GM21381 (cell line): ENCODE measurements at regions not wholly inside any gene's neighbourhood (a gene's known extent, or its start where the extent isn't known, plus 50 kb on each side); places are given as distances from the start of the nearest gene placed in this dataset.
"Not testable (repeated sequence)": the region's sequence is repeated elsewhere in the genome, so short reads cannot be mapped to it uniquely, and the experiment has no call there.

ENCODE experiments used
- ATAC-seq: cut with Tn5 transposase; IDR thresholded peaks from one replicate; pipeline ENCODE4 v1.9.1; 2021; ENCODE audit warnings: mild to moderate bottlenecking, moderate library complexity; ENCODE audit not compliant: unreplicated experiment

- no peak for ATAC-seq
These were observed 179.7 kb downstream of the ANKRD7 start for GRCh38 chr7:118404211-118404610.

DNA sequence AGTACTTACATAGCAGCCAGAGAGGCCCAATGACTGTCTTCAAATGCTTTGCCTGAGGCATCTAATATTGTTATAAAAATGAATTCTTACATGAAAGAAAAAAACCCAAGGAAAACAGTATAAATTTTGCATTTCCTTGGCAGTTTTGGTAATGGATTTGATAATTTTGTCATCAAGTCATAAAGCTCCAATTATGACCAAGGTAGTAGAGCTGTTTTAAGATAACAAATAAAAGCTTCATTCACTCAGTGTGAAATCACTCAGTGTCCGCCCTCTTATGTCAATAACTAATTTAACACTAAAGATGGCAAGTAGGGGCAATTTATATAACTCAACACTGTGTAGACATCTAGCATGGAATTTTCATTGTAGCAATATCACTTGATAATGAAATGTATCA lies 193.9 kb downstream of the ANKRD7 start:
- no peak for ATAC-seq

DNA sequence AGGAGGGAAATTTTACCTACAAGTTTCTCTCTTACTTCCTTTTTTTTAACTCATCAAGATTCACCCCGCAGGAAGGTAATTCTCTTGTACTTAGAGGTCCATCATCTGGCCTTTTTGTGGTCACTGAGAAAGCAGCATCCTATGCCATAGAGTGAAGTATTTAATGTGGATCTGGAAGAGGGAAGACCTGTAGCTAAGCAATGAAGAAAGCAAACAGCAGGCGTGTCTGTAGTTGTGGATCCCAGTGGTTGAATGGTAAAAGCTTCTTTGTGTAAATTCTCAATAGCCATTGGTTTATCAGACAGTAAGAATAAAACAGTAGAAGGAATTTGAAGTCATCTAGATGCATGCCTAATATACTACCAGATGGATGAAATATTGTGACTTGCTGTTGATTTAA lies 196.4 kb downstream of the ANKRD7 start:
- no peak for ATAC-seq

DNA sequence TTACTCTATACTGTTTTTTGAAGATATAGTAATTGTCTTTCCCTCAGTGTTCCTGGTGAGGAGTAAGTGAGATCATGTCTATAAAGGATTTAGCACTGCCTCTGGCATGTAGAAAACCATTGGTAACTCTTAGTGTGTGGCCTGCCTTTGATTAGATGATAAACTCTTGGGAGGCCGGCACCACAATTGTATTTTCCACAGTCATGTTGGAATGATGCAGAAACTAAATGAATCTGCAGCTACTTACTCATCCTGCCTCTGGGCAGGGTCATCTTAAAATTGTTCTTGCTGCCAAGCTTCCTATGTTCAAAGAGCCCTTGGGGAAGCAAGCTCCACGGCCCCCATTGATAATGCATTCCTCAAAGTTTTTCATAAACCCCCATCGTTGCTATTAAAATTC lies 204.6 kb downstream of the ANKRD7 start:
- no peak for ATAC-seq

DNA sequence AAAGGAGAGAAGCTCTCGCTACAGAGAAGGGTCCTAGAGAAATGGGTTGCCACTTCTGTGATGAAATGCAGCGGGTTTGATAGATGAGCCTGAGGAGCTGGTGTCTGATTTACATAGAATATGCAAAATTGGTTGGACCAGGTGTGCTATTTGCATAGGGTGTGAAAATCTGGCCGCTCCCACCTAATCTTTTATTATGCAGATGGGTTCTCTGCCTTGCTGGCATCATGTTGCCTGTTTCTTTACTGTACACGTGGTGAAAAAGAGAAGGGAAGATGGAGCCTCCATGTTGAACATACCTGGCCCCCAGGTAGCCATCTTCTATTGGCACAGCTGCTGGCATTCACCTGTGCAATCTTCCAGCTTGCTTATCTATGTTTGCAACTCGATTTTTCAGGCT lies 212.2 kb downstream of the ANKRD7 start:
- no peak for ATAC-seq

GRCh38 chr7:118449030-118449429 lies 224.5 kb downstream of the ANKRD7 start:
- ATAC-seq: not testable (repeated sequence)

DNA sequence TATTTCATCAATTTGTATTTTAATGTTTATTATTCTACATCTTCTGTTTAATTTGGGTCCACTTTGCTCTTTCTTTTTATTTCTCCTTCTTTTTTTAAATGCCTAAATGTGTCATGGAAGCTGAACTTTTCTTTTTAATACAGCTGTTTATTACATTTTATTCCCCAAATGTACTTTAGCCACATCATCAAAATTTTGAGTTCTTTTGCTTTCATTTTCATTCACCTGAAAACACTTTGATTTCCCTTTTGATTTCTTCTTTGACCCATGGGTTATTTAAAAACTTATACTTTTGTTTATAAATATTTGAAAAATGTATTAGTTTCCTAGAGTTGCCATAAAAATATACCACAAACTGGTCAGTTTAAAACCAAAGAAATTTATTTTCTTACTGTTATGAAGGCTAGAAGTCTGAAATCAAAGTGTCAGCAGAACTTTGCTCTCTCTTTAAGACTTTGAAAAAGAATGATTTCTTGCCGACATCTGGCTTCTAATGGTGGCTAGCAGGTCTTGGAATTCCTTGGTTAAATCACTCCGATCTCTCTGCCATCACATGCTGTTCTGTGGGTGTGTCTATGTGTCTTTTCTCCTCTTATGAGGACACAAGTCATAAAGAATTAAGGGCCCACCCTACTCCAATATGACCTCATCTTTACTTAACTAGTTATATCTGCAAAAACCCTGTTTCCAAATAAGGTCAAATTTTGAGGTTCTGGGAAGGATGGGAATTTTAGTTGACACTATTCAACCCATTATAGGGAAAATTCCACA lies 225.5 kb downstream of the ANKRD7 start:
- ATAC-seq: no peak

DNA sequence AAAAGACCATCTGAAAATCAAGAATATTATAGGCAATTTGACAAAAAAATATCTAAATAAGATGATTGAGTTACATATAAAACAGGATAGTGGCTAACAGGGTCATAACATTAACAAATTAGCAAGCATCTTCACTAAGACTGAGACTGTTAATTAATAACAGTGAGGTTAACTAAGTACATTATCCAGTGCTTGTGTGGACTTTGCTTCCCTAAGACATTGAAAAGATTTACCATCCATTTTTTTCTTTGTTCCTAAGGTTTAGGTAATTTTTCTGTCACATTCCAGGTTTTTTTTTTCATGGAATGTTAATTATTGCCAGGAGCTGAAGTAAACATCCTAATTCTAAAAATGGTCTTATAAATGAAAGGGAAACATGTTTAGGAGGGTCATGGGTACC lies 227.6 kb downstream of the ANKRD7 start:
- no peak for ATAC-seq

DNA sequence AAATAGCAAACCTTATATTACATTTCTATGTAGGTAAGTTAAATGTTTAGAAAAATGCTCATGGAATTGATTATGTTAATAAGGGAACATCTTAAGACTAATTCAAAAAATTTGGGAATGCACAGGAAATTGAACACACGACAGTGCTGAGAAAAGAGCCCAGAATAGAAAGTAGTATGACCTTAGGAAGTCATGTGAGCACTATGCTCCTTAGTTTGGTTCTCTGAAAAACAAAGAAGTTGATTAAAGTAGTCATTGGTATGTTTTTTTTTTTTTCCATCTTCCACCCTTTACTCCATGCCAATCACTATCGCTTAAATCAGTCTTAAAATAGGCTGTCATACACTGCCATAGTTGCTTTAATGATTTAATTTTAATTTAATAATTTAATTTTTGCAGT lies 242.9 kb downstream of the ANKRD7 start:
- no peak for ATAC-seq

- no peak for ATAC-seq
These were observed 248.1 kb downstream of the ANKRD7 start for GRCh38 chr7:118472581-118472980.

- ATAC-seq: no peak
These were observed 248.8 kb downstream of the ANKRD7 start for GRCh38 chr7:118473271-118473670.

- ATAC-seq: no peak
These were observed 251.5 kb downstream of the ANKRD7 start for GRCh38 chr7:118476036-118476435.

GRCh38 chr7:118477036-118477435 lies 252.5 kb downstream of the ANKRD7 start:
- ATAC-seq: no peak

DNA sequence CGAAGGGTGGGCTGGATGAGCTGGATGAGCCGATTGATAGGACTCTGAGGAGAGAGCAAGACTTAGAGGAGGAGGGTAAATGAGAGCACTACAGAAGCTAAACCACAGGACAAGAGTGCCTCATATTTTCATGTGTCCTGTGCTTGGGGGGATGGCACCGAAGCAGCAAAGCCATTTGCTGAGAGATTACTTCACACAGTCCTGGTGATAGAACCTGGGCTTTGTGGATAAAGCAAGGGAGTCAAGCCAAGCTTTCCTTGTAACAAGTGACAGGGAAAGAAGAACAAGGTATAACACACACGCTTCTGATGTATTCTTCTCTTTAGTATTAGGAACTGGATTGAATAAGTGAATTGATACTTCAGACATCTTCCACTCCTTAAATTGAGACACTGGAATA lies 253.7 kb downstream of the ANKRD7 start:
- ATAC-seq: no peak

DNA sequence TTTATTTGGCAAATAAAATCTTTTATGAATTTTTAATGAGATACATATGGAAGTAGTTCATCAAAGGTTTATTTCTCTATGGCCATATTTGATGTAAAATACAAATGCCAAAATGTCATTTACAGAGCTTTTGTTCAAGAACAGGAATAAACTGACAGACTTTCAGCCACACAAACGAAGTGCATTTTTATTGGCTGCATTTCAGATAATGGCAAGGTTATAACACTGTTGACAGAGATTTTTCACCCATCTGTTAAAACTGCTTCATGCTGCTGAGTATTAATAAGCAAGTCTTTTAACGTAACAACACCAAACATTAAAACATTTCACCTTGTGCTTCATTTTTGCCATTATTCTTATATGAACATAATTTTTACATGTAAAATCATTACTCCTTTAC lies 254.4 kb downstream of the ANKRD7 start:
- ATAC-seq: no peak

- ATAC-seq: no peak
These were observed 268.0 kb downstream of the ANKRD7 start for GRCh38 chr7:118492466-118492865.

DNA sequence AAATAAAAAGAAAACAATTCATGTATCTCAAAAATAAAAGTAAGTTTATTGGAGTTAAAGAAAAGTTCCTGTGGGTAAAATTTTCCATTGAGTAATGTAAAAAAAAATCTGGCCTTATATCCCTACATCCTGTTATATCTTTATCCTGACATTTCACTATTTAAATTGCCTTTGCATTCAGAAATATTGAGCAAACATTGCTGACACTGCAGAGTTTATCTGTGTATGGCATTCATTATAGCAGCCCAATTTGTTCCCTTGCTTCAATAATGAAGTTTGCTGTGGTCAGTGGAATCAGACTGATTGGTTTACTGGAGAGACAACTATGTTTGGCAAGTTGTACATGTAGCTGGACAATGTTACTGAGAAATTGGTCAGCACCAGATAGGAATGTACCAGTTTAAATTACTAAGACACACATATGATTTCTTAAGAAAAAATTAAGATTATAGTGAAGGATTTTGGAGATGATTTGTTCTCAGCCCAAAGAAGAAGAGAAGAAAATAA lies 271.7 kb downstream of the ANKRD7 start:
- ATAC-seq: no peak

GRCh38 chr7:118502235-118502634 lies 277.7 kb downstream of the ANKRD7 start:
- ATAC-seq: no peak

- no peak for ATAC-seq
These were observed 286.6 kb downstream of the ANKRD7 start for GRCh38 chr7:118511146-118511545.

DNA sequence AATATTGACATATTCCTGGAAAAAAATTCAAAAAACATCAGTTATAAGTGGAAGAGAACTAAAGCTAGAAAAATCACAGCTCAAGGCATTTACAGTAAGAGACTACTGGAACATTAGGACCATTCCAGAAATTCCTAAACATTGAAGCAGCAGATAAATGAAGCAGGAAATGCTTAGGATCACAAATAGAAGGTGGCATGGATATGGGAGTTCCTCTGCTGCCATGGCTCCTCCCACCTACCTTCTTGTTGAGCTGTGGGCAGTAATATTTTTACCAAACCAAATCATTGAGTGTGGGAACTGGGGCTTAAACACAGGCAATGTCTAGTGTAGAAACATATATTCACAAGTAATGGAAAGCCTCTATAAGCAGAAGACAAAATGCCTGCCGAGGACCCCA lies 292.8 kb downstream of the ANKRD7 start:
- no peak for ATAC-seq

- ATAC-seq: no peak
These were observed 300.5 kb downstream of the ANKRD7 start for GRCh38 chr7:118525020-118525419.

- ATAC-seq: no peak
These were observed 307.1 kb downstream of the ANKRD7 start for GRCh38 chr7:118531566-118531965.

- ATAC-seq: no peak
These were observed 334.7 kb downstream of the ANKRD7 start for GRCh38 chr7:118559207-118559606.
